ENCODE measurements at regions not wholly inside any gene's neighbourhood (a gene's known extent, or its start where the extent isn't known, plus 50 kb on each side); places are given as distances from the start of the nearest gene placed in this dataset.

DNA sequence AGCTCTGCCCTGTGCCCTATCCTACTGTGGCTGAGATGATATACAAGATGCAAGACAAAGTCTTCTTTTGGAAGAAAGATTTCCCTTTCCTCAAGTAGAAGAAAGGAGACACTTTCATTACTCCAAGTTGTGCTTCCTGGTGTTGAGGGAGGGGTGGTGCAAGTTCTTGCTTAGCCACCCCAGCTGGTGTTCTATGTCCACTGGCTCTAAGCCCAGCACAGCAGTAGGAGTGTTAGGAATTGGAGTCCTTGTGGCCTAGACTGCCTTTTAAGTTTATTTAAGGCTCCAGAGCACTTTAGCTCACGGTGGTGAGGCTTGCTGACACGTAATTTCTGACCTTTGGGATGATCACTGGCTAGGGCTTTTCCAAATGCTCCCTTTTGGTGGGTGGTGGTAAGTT lies 109.7 kb downstream of the KIF2B start:
- TF ChIP-seq, protein P1, sequence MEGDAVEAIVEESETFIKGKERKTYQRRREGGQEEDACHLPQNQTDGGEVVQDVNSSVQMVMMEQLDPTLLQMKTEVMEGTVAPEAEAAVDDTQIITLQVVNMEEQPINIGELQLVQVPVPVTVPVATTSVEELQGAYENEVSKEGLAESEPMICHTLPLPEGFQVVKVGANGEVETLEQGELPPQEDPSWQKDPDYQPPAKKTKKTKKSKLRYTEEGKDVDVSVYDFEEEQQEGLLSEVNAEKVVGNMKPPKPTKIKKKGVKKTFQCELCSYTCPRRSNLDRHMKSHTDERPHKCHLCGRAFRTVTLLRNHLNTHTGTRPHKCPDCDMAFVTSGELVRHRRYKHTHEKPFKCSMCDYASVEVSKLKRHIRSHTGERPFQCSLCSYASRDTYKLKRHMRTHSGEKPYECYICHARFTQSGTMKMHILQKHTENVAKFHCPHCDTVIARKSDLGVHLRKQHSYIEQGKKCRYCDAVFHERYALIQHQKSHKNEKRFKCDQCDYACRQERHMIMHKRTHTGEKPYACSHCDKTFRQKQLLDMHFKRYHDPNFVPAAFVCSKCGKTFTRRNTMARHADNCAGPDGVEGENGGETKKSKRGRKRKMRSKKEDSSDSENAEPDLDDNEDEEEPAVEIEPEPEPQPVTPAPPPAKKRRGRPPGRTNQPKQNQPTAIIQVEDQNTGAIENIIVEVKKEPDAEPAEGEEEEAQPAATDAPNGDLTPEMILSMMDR (IDR thresholded peaks at IDR 0.05): no peak
- TF ChIP-seq EZH2 (IDR thresholded peaks at IDR 0.05) (no peak), EZH2phosphoT487 (IDR thresholded peaks at IDR 0.05) (no peak)

Data from neural progenitor cell (in vitro differentiated cells).